ENCODE measurements at regions not wholly inside any gene's neighbourhood (a gene's known extent, or its start where the extent isn't known, plus 50 kb on each side); places are given as distances from the start of the nearest gene placed in this dataset.
A peak's percentile ranks its signal among the peaks of the same experiment; 100 is the strongest.

- Mint-ChIP-seq H3K9me3 (peaks cover 13% of the 10 kb centered on the region), H3K36me3 (ENCODE audit: low read depth) (no peaks in the 10 kb centered on the region), H3K27me3 (no peaks in the 10 kb centered on the region), H3K4me3 (no peak overlapping the region), H3K4me1 (peaks cover 8% of the 10 kb centered on the region), H3K27ac (no peak overlapping the region)
- ATAC-seq (replicated peaks): no peak
Observed at GRCh38 chr6:9627916-9628315, 787.0 kb downstream of the TFAP2A start.

- peaks cover 9% of the 10 kb centered on the region for H3K9me3 Mint-ChIP-seq
- no peaks in the 10 kb centered on the region for H3K36me3 Mint-ChIP-seq (ENCODE audit: low read depth)
- peak; percentile 71 for ATAC-seq (replicated peaks)
- peaks cover 9% of the 10 kb centered on the region for H3K4me1 Mint-ChIP-seq
- no peaks in the 10 kb centered on the region for H3K27me3 Mint-ChIP-seq
- peak overlapping the region; percentile 4 for H3K27ac Mint-ChIP-seq
- H3K4me3 Mint-ChIP-seq: peak overlapping the region; percentile 10
Observed at GRCh38 chr6:9623985-9624384, 790.9 kb downstream of the TFAP2A start.

GRCh38 chr6:9623228-9623832 is 791.5 kb downstream of the TFAP2A start:
- Mint-ChIP-seq H3K27ac (peak overlapping the region; percentile 4), H3K9me3 (peaks cover 9% of the 10 kb centered on the region), H3K4me3 (peak overlapping the region; percentile 10), H3K4me1 (peaks cover 9% of the 10 kb centered on the region), H3K27me3 (no peaks in the 10 kb centered on the region), H3K36me3 (ENCODE audit: low read depth) (no peaks in the 10 kb centered on the region)
- peak; percentile 60 for ATAC-seq (replicated peaks)

DNA sequence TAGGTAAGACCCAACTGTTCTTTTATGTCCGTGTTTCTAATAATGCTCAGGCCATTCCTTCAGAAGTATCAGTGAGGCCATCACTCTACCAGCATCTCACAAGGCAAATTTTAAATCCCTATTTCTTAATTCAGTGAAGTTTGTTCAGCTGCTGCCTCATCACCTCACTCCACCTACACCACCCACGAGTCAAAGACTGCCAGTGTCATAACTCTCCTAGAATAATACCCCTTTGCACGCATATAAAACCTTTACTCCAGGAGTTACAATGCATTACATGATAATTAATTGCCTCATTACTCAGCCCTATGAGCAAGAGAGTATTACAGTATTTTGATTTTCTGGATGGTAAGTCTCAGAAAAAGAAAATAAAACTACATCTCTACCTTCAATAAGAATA is 793.6 kb downstream of the TFAP2A start:
- Mint-ChIP-seq H3K27me3 (no peaks in the 10 kb centered on the region), H3K4me1 (peaks cover 9% of the 10 kb centered on the region), H3K27ac (no peak overlapping the region), H3K4me3 (no peak overlapping the region), H3K36me3 (ENCODE audit: low read depth) (no peaks in the 10 kb centered on the region), H3K9me3 (peaks cover 9% of the 10 kb centered on the region)
- no peak for ATAC-seq (replicated peaks)

DNA sequence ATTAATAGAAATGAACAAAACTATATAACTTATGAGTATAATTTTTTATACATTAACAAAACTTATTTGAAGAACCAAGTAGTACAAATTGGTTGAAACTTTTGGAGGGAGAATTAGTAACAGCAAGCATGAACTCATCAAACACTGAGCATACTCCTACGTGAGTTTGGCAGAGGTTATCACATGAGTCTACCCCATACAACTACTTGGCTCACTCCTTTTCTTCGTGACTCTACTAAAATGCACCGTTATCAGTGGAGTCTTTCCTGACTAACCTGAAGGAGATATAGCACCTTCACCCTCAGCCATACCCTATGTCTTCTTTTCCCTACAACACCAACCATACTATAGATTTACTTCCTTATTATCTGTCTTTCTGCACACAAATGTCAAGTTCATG is 794.2 kb downstream of the TFAP2A start:
- peaks cover 9% of the 10 kb centered on the region for H3K4me1 Mint-ChIP-seq
- no peak overlapping the region for H3K4me3 Mint-ChIP-seq
- peaks cover 9% of the 10 kb centered on the region for H3K9me3 Mint-ChIP-seq
- H3K36me3 Mint-ChIP-seq (ENCODE audit: low read depth): no peaks in the 10 kb centered on the region
- H3K27ac Mint-ChIP-seq: no peak overlapping the region
- no peak for ATAC-seq (replicated peaks)
- no peaks in the 10 kb centered on the region for H3K27me3 Mint-ChIP-seq

GRCh38 chr6:9620263-9620662 is 794.6 kb downstream of the TFAP2A start:
- Mint-ChIP-seq H3K27ac (no peak overlapping the region), H3K9me3 (peaks cover 9% of the 10 kb centered on the region), H3K4me1 (peaks cover 9% of the 10 kb centered on the region), H3K4me3 (no peak overlapping the region), H3K36me3 (ENCODE audit: low read depth) (no peaks in the 10 kb centered on the region), H3K27me3 (no peaks in the 10 kb centered on the region)
- no peak for ATAC-seq (replicated peaks)

DNA sequence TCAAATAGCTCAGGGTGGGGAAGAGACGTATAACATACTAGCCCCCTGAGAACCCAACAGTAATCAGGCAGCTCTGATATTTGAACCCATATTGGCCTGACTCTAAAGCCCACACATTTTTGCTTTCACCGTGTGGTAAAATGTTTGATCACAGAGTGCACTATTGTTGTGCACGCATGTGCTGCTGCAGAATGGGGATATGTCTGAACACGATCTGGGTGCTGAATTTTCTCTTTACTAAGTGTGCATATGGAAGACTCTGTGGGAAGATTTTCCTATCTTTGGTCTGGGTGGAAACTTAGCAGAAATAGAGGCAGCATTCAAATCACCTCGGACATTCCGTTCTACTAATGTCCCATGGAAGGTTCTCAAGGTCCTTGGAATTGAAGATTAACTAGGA is 800.1 kb downstream of the TFAP2A start:
- peaks cover 7% of the 10 kb centered on the region for H3K9me3 Mint-ChIP-seq
- H3K27me3 Mint-ChIP-seq: no peaks in the 10 kb centered on the region
- no peaks in the 10 kb centered on the region for H3K36me3 Mint-ChIP-seq (ENCODE audit: low read depth)
- no peaks in the 10 kb centered on the region for H3K4me1 Mint-ChIP-seq
- H3K27ac Mint-ChIP-seq: no peak overlapping the region
- no peak for ATAC-seq (replicated peaks)
- H3K4me3 Mint-ChIP-seq: no peak overlapping the region

DNA sequence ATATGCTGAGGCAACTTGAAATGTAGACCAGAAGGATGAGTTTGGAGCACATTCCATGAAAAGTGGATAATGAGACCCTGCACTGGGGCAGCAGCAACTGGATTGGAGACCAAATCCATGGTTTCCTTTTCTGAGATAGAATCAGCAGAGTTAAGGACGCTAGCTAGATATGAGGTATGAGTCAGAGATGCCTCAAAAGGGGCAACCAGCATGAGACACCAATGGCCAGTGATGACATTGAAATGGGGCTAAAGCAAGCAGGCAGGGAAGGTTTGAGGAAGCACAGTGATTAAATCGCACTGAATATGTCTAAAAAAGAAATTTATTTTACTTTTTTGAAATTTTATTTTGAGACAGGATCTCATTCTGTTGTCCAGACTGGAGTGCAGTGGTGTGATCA is 802.4 kb downstream of the TFAP2A start:
- no peak for ATAC-seq (replicated peaks)
- H3K4me1 Mint-ChIP-seq: no peaks in the 10 kb centered on the region
- H3K27me3 Mint-ChIP-seq: no peaks in the 10 kb centered on the region
- H3K36me3 Mint-ChIP-seq (ENCODE audit: low read depth): no peaks in the 10 kb centered on the region
- H3K9me3 Mint-ChIP-seq: peaks cover 7% of the 10 kb centered on the region
- no peak overlapping the region for H3K4me3 Mint-ChIP-seq
- no peak overlapping the region for H3K27ac Mint-ChIP-seq

GRCh38 chr6:9610620-9611415 is 804.1 kb downstream of the TFAP2A start:
- Mint-ChIP-seq H3K27me3 (no peaks in the 10 kb centered on the region), H3K27ac (no peak overlapping the region), H3K9me3 (peaks cover 7% of the 10 kb centered on the region), H3K4me1 (no peaks in the 10 kb centered on the region), H3K4me3 (no peak overlapping the region), H3K36me3 (ENCODE audit: low read depth) (no peaks in the 10 kb centered on the region)
- ATAC-seq (replicated peaks): no peak

DNA sequence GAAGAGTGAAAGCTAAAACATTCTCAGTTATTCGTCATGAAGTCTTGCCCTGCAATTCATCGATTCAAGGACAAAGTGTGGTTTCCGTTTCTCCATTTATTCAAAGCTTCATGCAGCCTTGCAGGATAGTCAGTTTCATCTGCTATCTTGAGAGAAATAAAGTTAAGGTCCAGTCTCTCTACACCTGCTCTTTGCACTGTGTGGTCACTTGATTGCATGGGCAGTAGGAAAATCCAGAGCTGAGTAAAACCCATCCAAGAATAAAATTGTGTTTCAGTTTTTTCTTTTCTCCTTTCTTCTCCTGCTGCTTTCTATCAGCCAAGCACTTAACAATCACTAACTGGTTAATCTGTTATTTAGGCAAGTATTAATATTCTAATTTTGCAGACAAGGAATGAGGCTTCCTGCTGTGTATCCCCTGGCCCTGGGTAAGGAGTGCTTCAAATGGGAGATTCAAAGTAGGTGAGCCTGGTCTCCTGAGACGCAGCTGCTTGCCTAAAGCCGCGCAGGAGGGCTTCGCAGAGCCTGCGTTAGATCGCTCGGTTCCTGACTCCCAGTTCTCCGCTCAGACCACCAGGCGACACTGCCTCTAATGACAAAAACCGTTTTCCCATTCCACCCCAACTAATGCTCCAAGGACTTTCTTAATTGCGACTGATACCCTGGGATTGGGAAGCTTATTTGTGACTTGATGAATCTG is 808.3 kb downstream of the TFAP2A start:
- Mint-ChIP-seq H3K27me3 (no peaks in the 10 kb centered on the region), H3K36me3 (ENCODE audit: low read depth) (no peaks in the 10 kb centered on the region), H3K4me3 (no peak overlapping the region), H3K27ac (no peak overlapping the region), H3K9me3 (no peaks in the 10 kb centered on the region), H3K4me1 (no peaks in the 10 kb centered on the region)
- ATAC-seq (replicated peaks): no peak

GRCh38 chr6:9594746-9595145 is 820.1 kb downstream of the TFAP2A start:
- H3K27me3 Mint-ChIP-seq: no peaks in the 10 kb centered on the region
- no peak for ATAC-seq (replicated peaks)
- H3K27ac Mint-ChIP-seq: no peak overlapping the region
- H3K4me3 Mint-ChIP-seq: no peak overlapping the region
- H3K36me3 Mint-ChIP-seq (ENCODE audit: low read depth): no peaks in the 10 kb centered on the region
- no peaks in the 10 kb centered on the region for H3K4me1 Mint-ChIP-seq
- peaks cover 14% of the 10 kb centered on the region for H3K9me3 Mint-ChIP-seq

GRCh38 chr6:9593554-9593953 is 821.3 kb downstream of the TFAP2A start:
- Mint-ChIP-seq H3K4me1 (no peaks in the 10 kb centered on the region), H3K9me3 (peaks cover 14% of the 10 kb centered on the region), H3K4me3 (no peak overlapping the region), H3K27ac (no peak overlapping the region), H3K36me3 (ENCODE audit: low read depth) (no peaks in the 10 kb centered on the region), H3K27me3 (no peaks in the 10 kb centered on the region)
- no peak for ATAC-seq (replicated peaks)

- no peak for ATAC-seq (replicated peaks)
- Mint-ChIP-seq H3K4me1 (no peaks in the 10 kb centered on the region), H3K9me3 (peaks cover 3% of the 10 kb centered on the region), H3K27ac (no peak overlapping the region), H3K4me3 (no peak overlapping the region), H3K27me3 (no peaks in the 10 kb centered on the region), H3K36me3 (ENCODE audit: low read depth) (no peaks in the 10 kb centered on the region)
Observed at GRCh38 chr6:9583753-9584352, 831.0 kb downstream of the TFAP2A start.

GRCh38 chr6:9581155-9581554 is 833.7 kb downstream of the TFAP2A start:
- no peak for ATAC-seq (replicated peaks)
- Mint-ChIP-seq H3K27me3 (no peaks in the 10 kb centered on the region), H3K9me3 (peaks cover 3% of the 10 kb centered on the region), H3K27ac (no peak overlapping the region), H3K4me1 (no peaks in the 10 kb centered on the region), H3K4me3 (no peak overlapping the region), H3K36me3 (ENCODE audit: low read depth) (no peaks in the 10 kb centered on the region)

GRCh38 chr6:9576521-9576920 is 838.4 kb downstream of the TFAP2A start:
- ATAC-seq (replicated peaks): no peak
- no peaks in the 10 kb centered on the region for H3K36me3 Mint-ChIP-seq (ENCODE audit: low read depth)
- no peak overlapping the region for H3K27ac Mint-ChIP-seq
- H3K4me1 Mint-ChIP-seq: no peaks in the 10 kb centered on the region
- no peak overlapping the region for H3K4me3 Mint-ChIP-seq
- no peaks in the 10 kb centered on the region for H3K9me3 Mint-ChIP-seq
- H3K27me3 Mint-ChIP-seq: no peaks in the 10 kb centered on the region

Measured in activated T-helper 17 cell treated with anti-CD3 and anti-CD28 coated beads, Interleukin-2, amount 50 U/mL, for 72 hours (primary cell).